WI38 (cell line): ENCODE measurements at regions not wholly inside any gene's neighbourhood (a gene's known extent, or its start where the extent isn't known, plus 50 kb on each side); places are given as distances from the start of the nearest gene placed in this dataset.

Source experiments
- H3K4me3 ChIP-seq: 2 replicates; pipeline ENCODE4 v1.5.1; 2011; ENCODE audit warnings: low read depth, mild to moderate bottlenecking, control low read depth, low read length
- CTCF ChIP-seq: IDR thresholded peaks from 2 replicates; pipeline ENCODE4 v1.5.1; 2012; ENCODE audit warnings: low read depth, mild to moderate bottlenecking, control low read depth, low read length

- no peak overlapping the region for H3K4me3 ChIP-seq
- TF ChIP-seq CTCF: no peak
Observed at GRCh38 chrX:39667191-39667590, 430.6 kb downstream of the BCOR start.

- H3K4me3 ChIP-seq: no peak overlapping the region
- TF ChIP-seq CTCF: no peak
Observed at GRCh38 chrX:39667736-39668482, 429.8 kb downstream of the BCOR start.

GRCh38 chrX:39669668-39670067 is 428.1 kb downstream of the BCOR start:
- no peak for TF ChIP-seq CTCF
- H3K4me3 ChIP-seq: no peak overlapping the region

GRCh38 chrX:39670281-39670680 is 427.5 kb downstream of the BCOR start:
- no peak for TF ChIP-seq CTCF
- H3K4me3 ChIP-seq: no peak overlapping the region

GRCh38 chrX:39672405-39672804 is 425.4 kb downstream of the BCOR start:
- TF ChIP-seq CTCF: no peak
- H3K4me3 ChIP-seq: no peak overlapping the region

DNA sequence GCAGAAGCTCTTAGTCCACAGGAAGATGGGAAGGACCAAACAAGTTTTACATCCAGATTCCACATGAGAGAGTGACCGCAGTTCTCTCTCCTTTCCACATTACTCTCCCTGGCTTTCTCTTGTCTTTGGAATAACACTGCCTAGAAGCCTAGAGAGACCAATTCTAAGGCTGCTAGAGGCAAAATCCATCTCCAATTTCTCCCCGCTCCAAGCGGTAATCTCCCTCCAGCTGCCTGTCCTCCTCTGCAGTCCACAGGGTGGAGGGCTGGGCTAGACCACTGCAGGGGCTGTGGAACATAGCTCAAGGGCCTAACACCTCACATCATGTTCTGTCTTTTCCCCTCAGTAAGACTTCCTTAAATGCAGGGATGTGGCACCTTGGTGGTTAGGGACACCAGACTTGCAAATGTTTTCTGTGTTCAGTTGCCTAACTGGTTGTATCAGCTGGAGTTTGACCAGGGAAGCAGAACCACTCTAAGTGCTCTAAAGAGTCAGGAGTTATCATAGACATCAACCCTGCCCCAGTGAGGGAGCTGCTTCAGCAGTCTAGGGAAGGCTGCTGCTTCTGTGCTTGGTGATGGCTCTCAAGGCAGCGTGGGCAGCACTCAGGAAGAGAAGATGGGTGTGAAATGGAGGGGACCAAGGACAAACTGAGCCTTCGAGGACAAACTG is 423.1 kb downstream of the BCOR start:
- no peak for TF ChIP-seq CTCF
- H3K4me3 ChIP-seq: no peak overlapping the region

GRCh38 chrX:39675162-39675553 is 422.6 kb downstream of the BCOR start:
- TF ChIP-seq CTCF: no peak
- no peak overlapping the region for H3K4me3 ChIP-seq
